NCI-H1048 (cell line): ENCODE measurements at regions not wholly inside any gene's neighbourhood (a gene's known extent, or its start where the extent isn't known, plus 50 kb on each side); places are given as distances from the start of the nearest gene placed in this dataset.

ENCODE experiments used
- DNase-seq: peaks from one replicate; lab custom pipeline; 2025; lab: John Stamatoyannopoulos, UW

GRCh38 chr6:23929201-23929600 is 196.8 kb upstream of the NRSN1 start:
- no peak for DNase-seq

DNA sequence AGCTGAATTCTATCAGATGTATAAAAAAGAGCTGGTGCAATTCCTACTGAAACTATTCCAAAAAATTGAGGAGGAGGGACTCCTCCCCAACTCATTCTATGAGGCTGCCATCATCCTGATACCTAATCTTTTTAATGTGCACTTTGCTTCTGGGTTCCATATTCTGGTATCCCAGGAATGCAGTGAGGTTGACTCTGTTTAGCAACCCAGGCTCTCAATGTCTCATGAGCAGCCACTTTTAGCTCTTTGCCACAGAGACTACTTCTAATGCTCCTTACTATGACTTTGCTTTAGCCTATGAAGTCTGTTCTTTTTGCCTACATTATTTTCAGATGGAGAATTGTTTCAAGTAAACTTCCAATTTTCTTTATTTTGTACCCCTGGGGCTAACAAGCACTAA is 185.5 kb upstream of the NRSN1 start:
- no peak for DNase-seq

- no peak for DNase-seq
Observed at GRCh38 chr6:23951691-23952090, 174.3 kb upstream of the NRSN1 start.

DNA sequence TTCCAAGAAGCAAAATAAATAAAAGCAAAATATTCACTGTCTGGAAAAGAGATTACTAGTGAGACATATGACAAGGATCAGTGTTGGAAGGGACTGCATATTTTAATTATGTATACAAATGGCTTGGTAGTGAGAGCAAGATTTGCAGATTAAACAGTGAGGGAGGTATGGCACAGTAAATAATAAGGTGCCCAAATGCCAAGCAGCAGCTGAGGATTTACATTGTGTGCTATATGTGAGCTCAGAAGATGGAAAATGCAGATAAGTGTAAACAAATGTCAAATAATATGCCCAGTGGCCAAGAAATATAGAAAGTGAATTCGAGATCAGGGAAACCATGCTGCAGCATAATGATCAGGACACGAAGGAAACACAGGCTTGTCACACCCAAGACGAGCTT is 173.8 kb upstream of the NRSN1 start:
- DNase-seq: no peak

- DNase-seq: no peak
Observed at GRCh38 chr6:23953976-23954375, 172.0 kb upstream of the NRSN1 start.

DNA sequence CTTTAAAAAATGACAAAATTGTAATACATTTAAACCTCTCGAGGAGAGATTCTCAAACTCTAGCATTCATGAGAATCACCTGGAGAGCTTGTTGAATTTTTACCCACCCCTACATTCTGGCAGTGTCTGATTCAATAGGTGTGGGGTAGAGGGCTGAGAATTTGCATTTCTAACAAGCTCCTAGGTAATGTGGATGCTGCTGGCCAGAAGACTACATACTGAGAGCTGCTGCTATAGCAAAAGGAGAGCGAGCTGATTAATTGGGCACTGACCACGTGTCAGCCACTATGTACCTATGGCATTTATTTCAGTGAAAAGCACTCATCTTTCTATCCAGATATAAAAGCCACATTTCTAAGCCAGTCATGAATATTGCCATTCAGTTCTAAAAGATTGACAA is 169.0 kb upstream of the NRSN1 start:
- no peak for DNase-seq

DNA sequence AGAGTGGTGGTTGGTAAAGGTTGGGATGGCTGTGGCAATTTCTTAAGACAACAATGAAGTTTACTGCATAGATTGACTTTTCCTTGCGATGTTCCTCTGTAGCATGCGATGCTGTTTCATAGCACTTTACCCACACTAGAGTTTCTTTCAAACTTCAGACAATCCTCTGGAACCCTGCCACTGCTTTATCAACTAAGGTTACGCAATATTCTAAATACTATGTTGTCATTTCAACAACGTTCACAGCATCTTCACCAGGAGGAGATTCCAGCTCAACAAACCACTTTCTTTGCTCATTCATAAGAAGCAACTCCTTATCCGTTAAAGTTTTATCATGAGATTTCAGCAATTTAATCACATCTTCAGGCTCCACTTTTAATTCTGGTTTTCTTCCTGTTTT is 161.2 kb upstream of the NRSN1 start:
- DNase-seq: no peak

DNA sequence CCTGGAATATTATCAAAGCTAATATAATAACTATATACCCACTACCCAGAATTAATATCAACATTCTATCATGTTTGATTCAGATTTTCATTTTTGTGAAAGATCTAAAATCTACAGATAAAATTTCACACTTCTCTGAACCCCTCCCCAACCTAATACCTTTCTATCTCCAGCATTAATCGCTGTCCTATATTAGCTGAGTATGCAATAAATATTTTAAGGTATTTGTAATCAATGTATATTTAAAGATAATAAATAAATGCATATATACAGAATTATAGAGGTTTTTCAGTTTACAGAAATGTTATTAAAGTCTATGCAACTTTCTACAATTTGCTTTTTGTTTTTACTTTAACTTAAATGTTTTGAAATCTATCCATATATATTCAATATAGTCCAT is 156.7 kb upstream of the NRSN1 start:
- no peak for DNase-seq

DNA sequence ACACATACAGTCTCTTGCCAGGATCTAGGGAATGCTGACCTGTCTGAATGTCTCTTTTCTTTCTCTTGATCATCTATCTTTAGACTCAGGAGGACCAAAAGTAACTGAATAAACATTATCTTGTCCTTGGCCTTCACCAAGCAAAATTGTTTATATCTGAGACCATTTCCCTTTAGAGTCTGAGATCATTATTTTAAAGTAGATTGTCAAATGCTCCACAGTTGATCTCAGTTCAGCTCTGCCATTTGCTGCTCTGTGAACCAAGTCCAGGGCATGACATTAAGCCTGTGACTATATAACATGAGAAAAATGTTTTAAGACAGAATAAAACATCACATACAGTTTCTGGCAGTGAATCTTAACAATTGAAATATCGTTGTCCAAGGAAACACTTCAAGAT is 148.3 kb upstream of the NRSN1 start:
- DNase-seq: no peak

GRCh38 chr6:23980965-23981364 is 145.1 kb upstream of the NRSN1 start:
- no peak for DNase-seq

DNA sequence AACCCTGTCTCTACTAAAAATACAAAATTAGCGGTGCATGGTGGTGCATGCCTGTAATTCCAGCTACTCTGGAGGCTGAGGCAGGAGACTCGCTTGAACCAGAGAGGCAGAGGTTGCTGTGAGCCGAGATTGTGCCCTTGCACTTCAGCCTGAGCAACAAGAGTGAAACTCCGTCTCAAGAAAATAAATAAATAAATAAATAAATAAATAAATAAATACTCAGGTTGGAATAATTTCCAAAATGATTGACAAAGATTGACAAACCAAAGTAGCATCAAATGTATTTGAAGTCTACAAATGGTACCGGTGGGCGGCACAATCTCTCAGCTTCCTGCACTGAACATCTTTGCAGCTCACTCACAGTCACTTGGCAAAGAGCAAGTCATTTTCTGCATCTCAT is 144.1 kb upstream of the NRSN1 start:
- no peak for DNase-seq

- DNase-seq: no peak
Observed at GRCh38 chr6:23983735-23984134, 142.3 kb upstream of the NRSN1 start.

GRCh38 chr6:23985015-23985414 is 141.0 kb upstream of the NRSN1 start:
- DNase-seq: no peak

DNA sequence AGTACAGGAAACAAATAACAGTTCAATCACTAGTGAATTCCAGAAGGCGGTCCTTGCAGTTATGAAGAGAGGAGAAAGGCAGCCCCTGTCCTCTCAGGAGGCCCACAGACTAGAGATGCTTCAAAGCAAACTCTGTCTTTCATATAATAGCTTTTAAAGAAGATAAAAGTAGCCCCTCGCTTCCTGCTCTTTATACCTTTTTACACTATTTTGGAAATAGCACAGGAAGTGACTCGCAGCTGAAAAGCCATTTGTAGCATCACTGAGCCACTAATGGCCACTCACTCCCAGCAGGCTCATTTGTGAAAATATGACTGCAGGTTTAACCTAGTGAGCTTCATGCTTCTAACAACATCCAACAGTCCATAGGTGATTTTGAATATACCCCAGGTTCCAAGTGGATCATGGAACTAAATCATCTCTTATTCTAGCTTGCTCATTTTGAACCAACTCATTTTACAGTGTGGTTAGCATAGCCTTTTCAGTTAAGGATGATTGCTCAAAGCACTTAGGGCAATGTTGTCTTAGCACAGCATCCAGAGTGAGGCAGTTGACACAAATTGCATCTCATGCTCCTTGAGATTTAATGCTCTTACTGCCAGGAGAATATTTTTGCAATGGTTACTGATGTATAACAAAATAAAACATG is 136.0 kb upstream of the NRSN1 start:
- DNase-seq: no peak

- no peak for DNase-seq
Observed at GRCh38 chr6:23994013-23994412, 132.0 kb upstream of the NRSN1 start.

DNA sequence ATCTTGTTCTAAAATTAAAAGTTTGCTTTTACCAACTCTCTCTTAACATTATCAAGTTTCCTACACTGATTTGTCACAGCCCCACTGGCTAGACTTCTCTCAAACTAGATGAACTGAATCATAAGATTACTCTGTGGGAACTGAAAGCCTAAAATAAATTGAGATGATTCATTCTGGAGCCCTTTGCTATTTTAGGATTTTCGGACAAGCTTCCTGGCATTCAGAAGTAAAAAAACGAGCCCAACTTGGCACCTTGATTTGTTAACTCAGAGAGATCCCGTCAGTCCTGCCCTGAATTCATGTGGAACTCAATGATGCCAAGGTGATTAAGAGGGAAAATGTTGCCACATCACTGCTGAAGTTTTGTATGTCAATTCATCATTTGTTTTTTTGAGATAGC is 122.0 kb upstream of the NRSN1 start:
- DNase-seq: no peak

DNA sequence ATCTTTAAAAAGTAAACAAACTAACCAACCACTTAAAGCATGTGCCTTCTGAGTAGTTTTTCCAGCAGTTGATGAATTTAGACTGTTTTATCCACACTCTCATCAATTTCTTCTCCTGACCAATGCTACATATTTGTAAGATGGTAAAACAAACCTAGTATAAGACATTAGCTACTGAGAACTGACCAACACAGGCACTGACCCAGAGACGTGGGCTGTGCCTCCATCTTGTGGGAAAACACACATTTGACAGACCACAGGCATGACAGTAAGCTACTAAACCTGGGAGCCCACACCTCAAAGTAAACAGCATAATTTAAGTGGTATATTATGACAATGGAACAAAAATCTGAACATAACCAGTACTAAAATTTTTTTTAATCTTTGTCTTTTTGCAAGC is 121.4 kb upstream of the NRSN1 start:
- DNase-seq: no peak

DNA sequence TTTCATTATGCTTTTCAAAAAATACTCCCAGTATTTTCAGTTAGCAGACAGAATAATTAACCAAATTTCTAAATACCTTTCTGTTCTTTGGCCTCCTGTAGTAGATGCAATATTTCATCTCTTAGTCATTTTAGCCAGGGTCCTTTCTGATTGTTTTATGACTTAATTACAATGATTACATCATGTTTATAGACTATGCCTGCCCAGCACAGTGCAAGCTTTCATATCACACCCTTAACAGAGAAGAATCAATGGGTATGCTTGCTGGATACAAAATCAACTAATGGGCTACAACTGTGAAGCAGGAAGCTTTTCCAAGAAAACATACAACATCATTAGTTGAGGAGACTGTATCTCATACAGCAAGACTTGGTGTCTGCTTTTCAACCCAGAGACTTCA is 119.8 kb upstream of the NRSN1 start:
- DNase-seq: no peak

DNA sequence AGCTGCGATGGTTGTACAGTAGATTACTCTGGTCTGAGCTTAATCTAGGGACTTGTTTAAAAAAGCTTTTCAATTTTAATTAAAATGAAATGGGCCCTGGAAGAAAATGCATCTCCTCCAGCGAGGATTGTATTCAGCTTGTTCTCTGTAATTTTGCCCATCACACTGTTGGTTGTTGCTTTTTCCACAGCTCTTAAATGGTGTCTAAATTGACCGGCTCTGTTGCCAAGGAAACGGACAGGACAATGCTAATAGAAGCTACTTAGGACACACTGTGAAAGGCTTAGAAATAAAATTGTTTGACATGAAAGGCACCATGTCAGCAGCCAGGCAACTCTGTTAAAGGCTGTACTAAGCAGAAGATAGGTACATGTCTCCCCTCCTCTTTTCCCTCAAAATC is 116.7 kb upstream of the NRSN1 start:
- no peak for DNase-seq

DNA sequence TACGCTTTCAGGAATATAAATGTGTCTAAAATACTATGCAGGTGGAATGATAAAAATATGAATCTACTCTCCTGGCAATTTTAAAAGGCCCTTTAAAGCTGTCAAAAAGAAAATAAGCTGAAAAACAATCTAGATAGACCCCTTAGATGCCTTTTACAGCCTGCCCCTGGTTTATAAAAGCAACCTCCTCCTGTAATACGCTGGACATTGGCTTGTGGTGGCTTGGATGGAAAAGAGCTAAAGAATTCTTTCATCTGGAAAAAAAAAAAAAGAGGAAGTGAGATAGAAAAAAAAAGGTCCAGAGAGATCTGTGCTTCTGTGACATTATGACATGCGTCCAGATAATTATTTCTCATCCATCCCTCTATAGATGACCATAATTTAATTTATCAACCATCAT is 115.9 kb upstream of the NRSN1 start:
- no peak for DNase-seq

DNA sequence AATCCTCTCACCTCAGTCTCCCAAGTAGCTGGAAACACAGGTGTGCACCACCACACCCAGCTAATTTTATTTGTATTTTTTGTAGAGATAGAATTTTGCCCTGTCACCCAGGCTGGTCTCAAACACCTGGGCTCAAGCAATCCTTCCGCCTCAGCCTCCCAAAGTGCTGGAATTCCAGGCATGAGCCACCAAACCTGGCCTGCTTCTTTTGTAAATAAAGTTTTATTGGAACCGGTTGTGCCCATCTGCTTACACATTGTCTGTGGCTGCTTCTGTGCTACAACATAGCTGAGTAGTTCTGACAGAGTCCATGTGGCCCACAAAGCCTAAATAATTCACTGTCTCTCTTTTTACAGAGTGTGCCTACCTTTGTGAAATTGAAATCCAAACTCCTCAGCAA is 109.7 kb upstream of the NRSN1 start:
- no peak for DNase-seq

DNA sequence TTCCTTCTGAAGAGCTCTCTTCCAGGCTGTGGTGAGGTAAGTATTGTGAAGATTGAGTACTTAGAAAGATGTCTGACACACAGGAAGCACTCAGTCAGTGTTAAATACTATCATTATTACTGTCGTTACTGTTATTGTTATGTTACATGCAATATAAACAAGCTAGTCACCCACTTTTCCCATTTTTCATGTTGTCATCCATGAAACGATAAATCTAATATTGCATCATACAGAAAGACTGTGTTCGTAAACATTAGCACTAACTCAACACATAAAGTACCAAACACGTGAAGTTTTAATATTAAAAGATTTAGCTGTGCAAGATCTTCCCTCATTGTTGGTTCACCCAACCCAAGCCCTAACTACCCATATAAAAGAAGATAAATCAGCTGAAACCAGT is 109.2 kb upstream of the NRSN1 start:
- DNase-seq: no peak

- no peak for DNase-seq
Observed at GRCh38 chr6:24019393-24019792, 106.6 kb upstream of the NRSN1 start.

- DNase-seq: no peak
Observed at GRCh38 chr6:24019830-24020229, 106.2 kb upstream of the NRSN1 start.

DNA sequence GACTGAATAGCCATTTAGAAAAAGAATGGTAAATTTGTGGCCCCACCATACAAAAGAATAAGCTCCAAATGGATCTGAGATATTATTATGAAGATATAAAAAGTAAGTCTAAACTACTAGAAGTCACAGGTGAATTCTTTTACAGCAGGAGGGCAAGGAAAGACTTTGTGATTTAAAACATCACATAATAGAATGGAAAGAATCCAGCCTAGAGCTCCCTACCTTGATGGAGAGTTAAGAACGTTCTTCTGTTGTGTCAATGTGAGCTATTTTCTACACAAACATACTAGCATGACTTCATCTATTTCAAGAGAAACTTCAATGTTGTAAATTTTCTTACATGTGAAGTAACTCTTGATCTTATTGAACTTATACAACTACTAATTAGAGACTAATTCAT is 100.0 kb upstream of the NRSN1 start:
- no peak for DNase-seq
